SH-SY5Y (cell line): ENCODE measurements at regions not wholly inside any gene's neighbourhood (a gene's known extent, or its start where the extent isn't known, plus 50 kb on each side); places are given as distances from the start of the nearest gene placed in this dataset.
A peak's percentile ranks its signal among the peaks of the same experiment; 100 is the strongest.

Experiments
- GATA2 ChIP-seq: IDR thresholded peaks from 2 replicates; pipeline ENCODE4 v1.6.1; 2011; ENCODE audit warnings: mild to moderate bottlenecking, low read depth, low read length
- GATA3 ChIP-seq: IDR thresholded peaks from 2 replicates; pipeline ENCODE4 v1.6.1; 2011; ENCODE audit warnings: low read depth, mild to moderate bottlenecking, low read length, moderate library complexity

GRCh38 chr4:161187569-161187968 lies 976.2 kb downstream of the FSTL5 start:
- TF ChIP-seq GATA2, result no peak
- TF ChIP-seq GATA3, result no peak

- TF ChIP-seq GATA3 (peak; percentile 33; the same call in 1 of the 2 replicates), GATA2 (no peak)
Measured at GRCh38 chr4:161186750-161187149, 977.0 kb downstream of the FSTL5 start.

- TF ChIP-seq GATA3, result no peak
- TF ChIP-seq GATA2, result no peak
Measured at GRCh38 chr4:161186012-161186411, 977.8 kb downstream of the FSTL5 start.

GRCh38 chr4:161183729-161184128 lies 980.1 kb downstream of the FSTL5 start:
- no peak for TF ChIP-seq GATA3
- TF ChIP-seq GATA2, result no peak

- TF ChIP-seq GATA3 (no peak), GATA2 (no peak)
Measured at GRCh38 chr4:161182913-161183312, 980.9 kb downstream of the FSTL5 start.

- TF ChIP-seq GATA2 (no peak), GATA3 (no peak)
Measured at GRCh38 chr4:161178310-161178709, 985.5 kb downstream of the FSTL5 start.

GRCh38 chr4:161172396-161173026 lies 991.3 kb downstream of the FSTL5 start:
- TF ChIP-seq GATA2 (no peak), GATA3 (no peak)

GRCh38 chr4:161167539-161167938 lies 996.3 kb downstream of the FSTL5 start:
- TF ChIP-seq GATA2, result no peak
- no peak for TF ChIP-seq GATA3

- TF ChIP-seq GATA2, result no peak
Measured at GRCh38 chr4:161160718-161161117, 1003.1 kb downstream of the FSTL5 start.

GRCh38 chr4:161148051-161148450 lies 1015.7 kb downstream of the FSTL5 start:
- no peak for TF ChIP-seq GATA3
- no peak for TF ChIP-seq GATA2

- TF ChIP-seq GATA2, result no peak
- TF ChIP-seq GATA3, result no peak
Measured at GRCh38 chr4:161143375-161143774, 1020.4 kb downstream of the FSTL5 start.

- TF ChIP-seq GATA2, result no peak
- TF ChIP-seq GATA3, result no peak
Measured at GRCh38 chr4:161134795-161135194, 1029.0 kb downstream of the FSTL5 start.

- TF ChIP-seq GATA2 (peak; percentile 21; the same call in 1 of the 2 replicates), GATA3 (peak; percentile 77)
Measured at GRCh38 chr4:161133586-161134276, 1030.1 kb downstream of the FSTL5 start.

- TF ChIP-seq GATA3 (no peak), GATA2 (no peak)
Measured at GRCh38 chr4:161132715-161133425, 1030.9 kb downstream of the FSTL5 start.

- TF ChIP-seq GATA3 (no peak), GATA2 (no peak)
Measured at GRCh38 chr4:161121451-161121850, 1042.3 kb downstream of the FSTL5 start.
